DOHH2 (cell line): ENCODE measurements at regions not wholly inside any gene's neighbourhood (a gene's known extent, or its start where the extent isn't known, plus 50 kb on each side); places are given as distances from the start of the nearest gene placed in this dataset.
"Not testable (repeated sequence)": the region's sequence is repeated elsewhere in the genome, so short reads cannot be mapped to it uniquely, and the experiment has no call there.

Experiments
- H3F3A ChIP-seq: fragments of 200-600 bp; sonication (generic), shearing (Covaris generic); 2 replicates; pipeline ENCODE4 v1.6.0; 2016; ENCODE audit warnings: antibody characterized with exemption, mild to moderate bottlenecking; ENCODE audit not compliant: control insufficient read depth, insufficient read depth
- H3K27ac ChIP-seq: fragments of 200-600 bp; sonication (generic); 2 replicates; pipeline ENCODE4 v1.5.1; 2014; ENCODE audit warnings: low read depth, mild to moderate bottlenecking, low read length, moderate library complexity
- H3K27me3 ChIP-seq: fragments of 200-600 bp; sonication (generic); 2 replicates; pipeline ENCODE4 v1.6.1; 2014; ENCODE audit warnings: mild to moderate bottlenecking, low read length, mixed read lengths; ENCODE audit not compliant: control insufficient read depth
- H3K36me3 ChIP-seq: fragments of 200-600 bp; sonication (generic); 2 replicates; pipeline ENCODE4 v1.6.1; 2014; ENCODE audit warnings: mild to moderate bottlenecking, low read length, moderate library complexity, mixed read lengths; ENCODE audit not compliant: control insufficient read depth
- H3K4me1 ChIP-seq: fragments of 200-600 bp; sonication (generic); 2 replicates; pipeline ENCODE4 v1.6.1; 2014; ENCODE audit warnings: mild to moderate bottlenecking, low read length, mixed read lengths; ENCODE audit not compliant: control insufficient read depth
- H3K4me2 ChIP-seq: fragments of 200-600 bp; sonication (generic); 2 replicates; pipeline ENCODE4 v1.6.0; 2014; ENCODE audit warnings: mild to moderate bottlenecking, low read length, moderate library complexity
- H3K4me3 ChIP-seq: fragments of 200-600 bp; sonication (generic); 2 replicates; pipeline ENCODE4 v1.5.1; 2014; ENCODE audit warnings: mild to moderate bottlenecking, low read length, mixed read lengths
- H3K79me2 ChIP-seq: fragments of 200-600 bp; sonication (generic); 2 replicates; pipeline ENCODE4 v1.6.1; 2014; ENCODE audit warnings: mild to moderate bottlenecking, low read length, mixed read lengths; ENCODE audit not compliant: control insufficient read depth
- H3K9me2 ChIP-seq: fragments of 200-600 bp; sonication (generic); replicated peaks from 2 replicates; pipeline ENCODE4 v1.6.1; 2014; ENCODE audit warnings: mild to moderate bottlenecking, low read length, mixed read lengths; ENCODE audit not compliant: control insufficient read depth
- H3K9me3 ChIP-seq: fragments of 200-600 bp; sonication (generic); 2 replicates; pipeline ENCODE4 v1.6.1; 2014; ENCODE audit warnings: antibody characterized with exemption, low read length, mixed read lengths; ENCODE audit not compliant: control insufficient read depth, insufficient read depth
- H4K20me1 ChIP-seq: fragments of 200-600 bp; sonication (generic); 2 replicates; pipeline ENCODE4 v1.6.0; 2014; ENCODE audit warnings: low read depth, mild to moderate bottlenecking, antibody characterized with exemption, low read length, moderate library complexity; ENCODE audit not compliant: control insufficient read depth, insufficient read depth
- EZH2phosphoT487 ChIP-seq: fragments of 200-600 bp; sonication (generic); IDR thresholded peaks from 2 replicates; pipeline ENCODE4 v1.6.1; 2017; ENCODE audit warnings: borderline replicate concordance, mild to moderate bottlenecking, antibody characterized with exemption, low read length, moderate library complexity, mixed read lengths
- TF ChIP-seq, protein P1 (sequence below): fragments of 200-600 bp; sonication (generic); IDR thresholded peaks from one replicate; pipeline ENCODE4 v1.5.1; 2014; ENCODE audit warnings: antibody characterized with exemption, mild to moderate bottlenecking, low read depth, low read length; ENCODE audit not compliant: poor library complexity, severe bottlenecking

DNA sequence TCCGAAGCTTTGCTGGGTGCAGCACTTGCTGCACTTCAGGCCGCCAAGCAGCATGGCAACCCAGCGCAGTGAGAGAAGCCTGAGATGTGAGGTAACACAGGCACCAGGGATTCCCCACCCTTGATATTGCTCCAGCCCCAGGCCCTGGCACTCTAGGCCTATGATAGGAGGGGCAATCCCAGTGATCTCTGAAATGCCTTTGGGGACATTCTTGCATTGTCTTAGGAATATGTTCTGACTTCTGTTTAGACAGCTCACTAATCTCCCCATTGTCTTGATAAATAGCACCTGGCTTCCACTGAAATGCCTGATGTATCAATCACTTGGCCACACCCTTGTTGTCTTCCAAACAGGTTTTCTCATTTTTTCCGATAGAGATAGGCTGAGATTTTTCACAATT lies 102.8 kb downstream of the SOX14 start:
- H3K79me2 ChIP-seq = no peaks in the 10 kb centered on the region
- no peak for TF ChIP-seq EZH2phosphoT487
- TF ChIP-seq, protein P1, sequence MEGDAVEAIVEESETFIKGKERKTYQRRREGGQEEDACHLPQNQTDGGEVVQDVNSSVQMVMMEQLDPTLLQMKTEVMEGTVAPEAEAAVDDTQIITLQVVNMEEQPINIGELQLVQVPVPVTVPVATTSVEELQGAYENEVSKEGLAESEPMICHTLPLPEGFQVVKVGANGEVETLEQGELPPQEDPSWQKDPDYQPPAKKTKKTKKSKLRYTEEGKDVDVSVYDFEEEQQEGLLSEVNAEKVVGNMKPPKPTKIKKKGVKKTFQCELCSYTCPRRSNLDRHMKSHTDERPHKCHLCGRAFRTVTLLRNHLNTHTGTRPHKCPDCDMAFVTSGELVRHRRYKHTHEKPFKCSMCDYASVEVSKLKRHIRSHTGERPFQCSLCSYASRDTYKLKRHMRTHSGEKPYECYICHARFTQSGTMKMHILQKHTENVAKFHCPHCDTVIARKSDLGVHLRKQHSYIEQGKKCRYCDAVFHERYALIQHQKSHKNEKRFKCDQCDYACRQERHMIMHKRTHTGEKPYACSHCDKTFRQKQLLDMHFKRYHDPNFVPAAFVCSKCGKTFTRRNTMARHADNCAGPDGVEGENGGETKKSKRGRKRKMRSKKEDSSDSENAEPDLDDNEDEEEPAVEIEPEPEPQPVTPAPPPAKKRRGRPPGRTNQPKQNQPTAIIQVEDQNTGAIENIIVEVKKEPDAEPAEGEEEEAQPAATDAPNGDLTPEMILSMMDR = no peak
- no peaks in the 10 kb centered on the region for H4K20me1 ChIP-seq
- no peaks in the 10 kb centered on the region for H3K9me3 ChIP-seq
- H3K9me2 ChIP-seq = no peaks in the 10 kb centered on the region
- H3K4me3 ChIP-seq = no peak overlapping the region
- H3K27me3 ChIP-seq = no peaks in the 10 kb centered on the region
- H3K4me2 ChIP-seq = no peak overlapping the region
- H3K36me3 ChIP-seq = no peaks in the 10 kb centered on the region
- H3K27ac ChIP-seq = no peak overlapping the region
- H3F3A ChIP-seq = no peaks in the 10 kb centered on the region
- no peaks in the 10 kb centered on the region for H3K4me1 ChIP-seq

DNA sequence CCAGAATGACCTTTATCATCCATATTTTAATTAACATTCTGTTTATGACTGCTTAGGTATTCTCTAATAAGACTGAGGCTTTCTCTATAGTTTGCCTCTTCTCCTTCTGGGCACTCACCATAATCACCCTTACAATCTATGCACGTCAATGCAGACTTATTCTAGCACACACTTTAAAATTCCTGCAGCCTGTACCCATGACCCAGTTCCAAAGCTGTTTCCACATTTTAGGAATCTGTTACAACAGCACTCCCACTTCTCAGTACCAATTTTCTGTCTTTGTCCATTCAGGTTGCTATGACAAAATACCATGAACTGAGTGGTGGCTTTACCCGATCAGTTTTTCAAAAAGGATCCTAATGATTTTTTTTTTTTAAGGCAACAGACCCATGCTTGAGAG lies 103.5 kb downstream of the SOX14 start:
- TF ChIP-seq EZH2phosphoT487 = no peak
- TF ChIP-seq, protein P1 = no peak
- Histone ChIP-seq H3K4me1 (no peaks in the 10 kb centered on the region), H3K36me3 (no peaks in the 10 kb centered on the region), H3K27ac (no peak overlapping the region), H3K79me2 (no peaks in the 10 kb centered on the region), H4K20me1 (no peaks in the 10 kb centered on the region), H3K27me3 (no peaks in the 10 kb centered on the region), H3K4me2 (no peak overlapping the region), H3K4me3 (no peak overlapping the region), H3K9me2 (no peaks in the 10 kb centered on the region), H3K9me3 (no peaks in the 10 kb centered on the region), H3F3A (no peaks in the 10 kb centered on the region)

DNA sequence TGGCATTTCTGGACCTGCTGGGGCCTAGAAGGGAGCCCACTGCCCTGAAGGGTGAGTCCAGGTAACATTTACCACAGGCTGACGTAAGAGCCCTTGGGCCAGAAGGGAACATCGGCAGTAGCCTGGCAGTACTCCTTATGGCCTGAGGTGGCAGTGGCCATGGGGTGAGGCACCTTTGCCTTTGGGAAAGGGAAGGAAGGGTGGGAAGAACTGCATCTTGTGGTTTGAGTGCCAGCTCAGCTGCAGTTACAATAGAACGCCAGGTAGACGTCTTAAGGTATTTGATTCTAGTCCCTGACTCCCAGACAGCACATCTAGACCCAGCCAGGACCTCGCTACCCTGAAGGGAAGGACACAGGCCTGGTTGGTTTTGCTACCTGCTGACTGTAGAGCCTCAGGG lies 104.9 kb downstream of the SOX14 start:
- Histone ChIP-seq H3K4me3 (no peak overlapping the region), H3K27ac (no peak overlapping the region), H3K36me3 (no peaks in the 10 kb centered on the region), H3K4me1 (no peaks in the 10 kb centered on the region), H3F3A (no peaks in the 10 kb centered on the region), H3K79me2 (no peaks in the 10 kb centered on the region), H3K9me2 (no peaks in the 10 kb centered on the region), H3K27me3 (no peaks in the 10 kb centered on the region), H3K9me3 (no peaks in the 10 kb centered on the region), H3K4me2 (no peak overlapping the region), H4K20me1 (no peaks in the 10 kb centered on the region)
- no peak for TF ChIP-seq EZH2phosphoT487
- TF ChIP-seq, protein P1 = no peak

DNA sequence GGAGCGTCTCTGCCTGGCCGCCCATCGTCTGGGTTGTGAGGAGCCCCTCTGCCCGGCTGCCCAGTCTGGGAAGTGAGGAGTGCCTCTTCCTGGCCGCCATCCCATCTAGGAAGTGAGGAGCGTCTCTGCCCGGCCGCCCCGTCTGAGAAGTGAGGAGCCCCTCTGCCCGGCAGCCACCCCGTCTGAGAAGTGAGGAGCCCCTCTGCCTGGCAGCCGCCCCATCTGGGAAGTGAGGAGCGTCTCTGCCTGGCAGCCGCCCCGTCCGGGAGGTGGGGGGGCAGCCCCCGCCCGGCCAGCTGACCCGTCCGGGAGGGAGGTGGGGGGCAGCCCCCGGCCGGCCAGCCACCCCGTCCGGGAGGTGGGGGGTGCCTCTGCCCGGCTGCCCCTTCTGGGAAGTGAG lies 108.5 kb downstream of the SOX14 start:
- not testable (repeated sequence) for H3K9me2 ChIP-seq, H4K20me1 ChIP-seq, H3K4me3 ChIP-seq, H3K27ac ChIP-seq, H3K9me3 ChIP-seq, H3K36me3 ChIP-seq, H3F3A ChIP-seq, H3K79me2 ChIP-seq, H3K27me3 ChIP-seq, H3K4me1 ChIP-seq, H3K4me2 ChIP-seq

DNA sequence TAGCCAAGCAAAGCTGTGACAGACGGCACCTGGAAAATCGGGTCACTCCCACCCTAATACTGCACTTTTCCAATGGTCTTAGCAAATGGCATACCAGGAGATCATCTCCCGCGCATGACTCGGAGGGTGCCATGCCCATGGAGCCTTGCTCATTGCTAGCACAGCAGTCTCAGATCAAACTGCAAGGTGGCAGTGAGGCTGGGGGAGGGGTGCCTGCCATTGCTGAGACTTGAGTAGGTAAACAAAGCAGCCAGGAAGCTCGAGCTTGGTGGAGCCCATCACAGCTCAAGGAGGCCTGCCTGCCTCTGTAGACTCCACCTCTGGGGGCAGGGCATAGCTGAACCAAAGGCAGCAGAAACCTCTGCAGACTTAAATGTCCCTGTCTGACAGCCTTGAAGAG lies 113.1 kb upstream of the CLDN18 start:
- not testable (repeated sequence) for H3K36me3 ChIP-seq, H3K79me2 ChIP-seq, H4K20me1 ChIP-seq, H3K4me1 ChIP-seq, H3K9me2 ChIP-seq, H3K9me3 ChIP-seq, H3K27me3 ChIP-seq, H3F3A ChIP-seq, H3K4me2 ChIP-seq, H3K4me3 ChIP-seq, H3K27ac ChIP-seq
